Tibial nerve (tissue), 4 donors: ENCODE measurements at regions not wholly inside any gene's neighbourhood (a gene's known extent, or its start where the extent isn't known, plus 50 kb on each side); places are given as distances from the start of the nearest gene placed in this dataset.
"Not testable (repeated sequence)": the region's sequence is repeated elsewhere in the genome, so short reads cannot be mapped to it uniquely, and the experiment has no call there.

ENCODE experiments used
- CTCF ChIP-seq, 5 experiments: fragments of 200-600 bp in 3 of 5; fragments of 450-650 bp in 2 of 5; sonication (generic) in 3 of 5; IDR thresholded peaks; one replicate each; pipeline ENCODE4 v1.5.1; 2016 to 2019; ENCODE audit warnings: antibody characterized with exemption in 5 of 5, mild to moderate bottlenecking in 3 of 5, moderate library complexity in 2 of 5
- EP300 ChIP-seq, 2 donors: sonication (generic); formaldehyde crosslinking; IDR thresholded peaks; one replicate each; pipeline ENCODE4 v1.6.1; 2017; ENCODE audit warnings: antibody characterized with exemption in 2 of 2, mild to moderate bottlenecking in 1 of 2

GRCh38 chrX:115853260-115853659 is 292.3 kb downstream of the PLS3 start:
- not testable (repeated sequence) for TF ChIP-seq CTCF, EP300 (IDR thresholded peaks at IDR 0.05)
